Uterus (tissue), 3 donors: ENCODE measurements at regions not wholly inside any gene's neighbourhood (a gene's known extent, or its start where the extent isn't known, plus 50 kb on each side); places are given as distances from the start of the nearest gene placed in this dataset.

Source experiments
- DNase-seq, 2 donors: peaks; one replicate each; pipeline ENCODE4 v3.0.0-alpha.2; 2019 to 2020
- H3K27ac ChIP-seq, 2 donors: fragments of 200-600 bp; sonication (generic); 1 replicate in 1 of 2; 2 replicates in 1 of 2; pipeline ENCODE4 v1.5.1; 2016 to 2018
- H3K27me3 ChIP-seq, 2 donors: fragments of 200-600 bp; sonication (generic); one replicate each; pipeline ENCODE4 v1.5.1; 2018 to 2019; ENCODE audit warnings: control low read depth in 1 of 2
- H3K36me3 ChIP-seq, 2 donors: fragments of 200-600 bp; sonication (generic); one replicate each; pipeline ENCODE4 v1.5.1; 2019; ENCODE audit warnings: control low read depth in 1 of 2
- H3K4me1 ChIP-seq, 2 donors: fragments of 200-600 bp; sonication (generic); one replicate each; pipeline ENCODE4 v1.5.1; 2018 to 2019; ENCODE audit warnings: control low read depth in 1 of 2
- H3K4me3 ChIP-seq, 2 donors: fragments of 200-600 bp; sonication (generic); 1 replicate in 1 of 2; 2 replicates in 1 of 2; pipeline ENCODE4 v1.5.1; 2018 to 2019; ENCODE audit warnings: mild to moderate bottlenecking in 1 of 2
- H3K9me3 ChIP-seq, 2 donors: fragments of 200-600 bp; sonication (generic); one replicate each; pipeline ENCODE4 v1.5.1; 2019; ENCODE audit warnings: control low read depth in 1 of 2
- CTCF ChIP-seq, 4 experiments: fragments of 200-600 bp in 2 of 4; fragments of 450-650 bp in 2 of 4; sonication (generic) in 2 of 4; IDR thresholded peaks; one replicate each; pipeline ENCODE4 v1.5.1; 2016 to 2019; ENCODE audit warnings: antibody characterized with exemption in 4 of 4, mild to moderate bottlenecking in 2 of 4, moderate library complexity in 1 of 4
- POLR2A ChIP-seq, 2 donors: fragments of 450-650 bp; IDR thresholded peaks; one replicate each; pipeline ENCODE4 v1.6.1; 2016; ENCODE audit warnings: antibody characterized with exemption in 2 of 2, mild to moderate bottlenecking in 1 of 2, moderate library complexity in 1 of 2
- intact Hi-C: fragments of 100-400 bp; cut with DNase I; formaldehyde crosslinking; loops from one replicate; pipeline ENCODE4 v1.15.1; 2023; ENCODE audit warnings: low total_unique reads
- donor health status: DM: yes; HTN: yes; CAD: no.

GRCh38 chr4:14602206-14602605, 400.1 kb upstream of the CPEB2 start:
- H3K4me3 ChIP-seq = no peak overlapping the region
- DNase-seq = no peak
- TF ChIP-seq CTCF (IDR thresholded peaks at IDR 0.05) = no peak
- TF ChIP-seq POLR2A (IDR thresholded peaks at IDR 0.05) = no peak
- H3K36me3 ChIP-seq = no peaks in the 10 kb centered on the region
- no peaks in the 10 kb centered on the region for H3K9me3 ChIP-seq
- no peak overlapping the region for H3K27ac ChIP-seq
- intact Hi-C loops = no loop called here
- no peaks in the 10 kb centered on the region for H3K4me1 ChIP-seq
- H3K27me3 ChIP-seq = no peaks in the 10 kb centered on the region

- intact Hi-C loops = no loop called here
- DNase-seq = no peak
- H3K27me3 ChIP-seq = no peaks in the 10 kb centered on the region
- no peak overlapping the region for H3K27ac ChIP-seq
- TF ChIP-seq POLR2A (IDR thresholded peaks at IDR 0.05) = no peak
- TF ChIP-seq CTCF (IDR thresholded peaks at IDR 0.05) = no peak
- no peaks in the 10 kb centered on the region for H3K9me3 ChIP-seq
- no peaks in the 10 kb centered on the region for H3K4me1 ChIP-seq
- no peak overlapping the region for H3K4me3 ChIP-seq
- no peaks in the 10 kb centered on the region for H3K36me3 ChIP-seq
These were observed 395.3 kb upstream of the CPEB2 start for GRCh38 chr4:14607001-14607400.

- Histone ChIP-seq H3K9me3 (no peaks in the 10 kb centered on the region), H3K4me1 (no peaks in the 10 kb centered on the region), H3K27ac (no peak overlapping the region), H3K36me3 (no peaks in the 10 kb centered on the region), H3K27me3 (no peaks in the 10 kb centered on the region), H3K4me3 (no peak overlapping the region)
- intact Hi-C loops = no loop called here
- DNase-seq = no peak
- no peak for TF ChIP-seq CTCF (IDR thresholded peaks at IDR 0.05)
- no peak for TF ChIP-seq POLR2A (IDR thresholded peaks at IDR 0.05)
These were observed 394.7 kb upstream of the CPEB2 start for GRCh38 chr4:14607578-14607977.

GRCh38 chr4:14608630-14609029, 393.7 kb upstream of the CPEB2 start:
- no peaks in the 10 kb centered on the region for H3K9me3 ChIP-seq
- TF ChIP-seq POLR2A (IDR thresholded peaks at IDR 0.05) (no peak), CTCF (IDR thresholded peaks at IDR 0.05) (no peak)
- H3K4me3 ChIP-seq = no peak overlapping the region
- no peaks in the 10 kb centered on the region for H3K4me1 ChIP-seq
- H3K27ac ChIP-seq = no peak overlapping the region
- intact Hi-C loops = no loop called here
- H3K27me3 ChIP-seq = no peaks in the 10 kb centered on the region
- H3K36me3 ChIP-seq = no peaks in the 10 kb centered on the region
- DNase-seq = no peak

- no peak for TF ChIP-seq POLR2A (IDR thresholded peaks at IDR 0.05)
- TF ChIP-seq CTCF (IDR thresholded peaks at IDR 0.05) = no peak
- no peak for DNase-seq
- Histone ChIP-seq H3K27ac (no peak overlapping the region), H3K27me3 (no peaks in the 10 kb centered on the region), H3K4me3 (no peak overlapping the region), H3K36me3 (no peaks in the 10 kb centered on the region), H3K9me3 (no peaks in the 10 kb centered on the region), H3K4me1 (no peaks in the 10 kb centered on the region)
- intact Hi-C loops = no loop called here
These were observed 387.4 kb upstream of the CPEB2 start for GRCh38 chr4:14614840-14615239.
